Glutamatergic neuron (in vitro differentiated cells): ENCODE measurements at regions not wholly inside any gene's neighbourhood (a gene's known extent, or its start where the extent isn't known, plus 50 kb on each side); places are given as distances from the start of the nearest gene placed in this dataset.

Experiments
- DNase-seq: peaks from one replicate; pipeline ENCODE4 v3.0.0; 2022
- H3K27ac Mint-ChIP-seq: one replicate; pipeline ENCODE4 v1.8.0; 2020; ENCODE audit warnings: mild to moderate bottlenecking, mixed read lengths, inconsistent platforms; ENCODE audit not compliant: unreplicated experiment
- H3K27me3 Mint-ChIP-seq: one replicate; pipeline ENCODE4 v1.8.0; 2020; ENCODE audit warnings: mild to moderate bottlenecking, moderate library complexity, mixed read lengths, inconsistent platforms; ENCODE audit not compliant: unreplicated experiment
- H3K36me3 Mint-ChIP-seq: one replicate; pipeline ENCODE4 v1.8.0; 2020; ENCODE audit warnings: mild to moderate bottlenecking, mixed read lengths, inconsistent platforms; ENCODE audit not compliant: unreplicated experiment
- H3K4me1 Mint-ChIP-seq: one replicate; pipeline ENCODE4 v1.8.0; 2020; ENCODE audit warnings: mild to moderate bottlenecking, low read depth, mixed read lengths, inconsistent platforms; ENCODE audit not compliant: unreplicated experiment
- H3K4me3 Mint-ChIP-seq: one replicate; pipeline ENCODE4 v1.8.0; 2020; ENCODE audit warnings: mild to moderate bottlenecking, mixed read lengths, inconsistent platforms; ENCODE audit not compliant: unreplicated experiment
- H3K9me3 Mint-ChIP-seq: one replicate; pipeline ENCODE4 v1.8.0; 2020; ENCODE audit warnings: mild to moderate bottlenecking, moderate library complexity, mixed read lengths, inconsistent platforms; ENCODE audit not compliant: unreplicated experiment
- TF ChIP-seq, protein P1 (sequence below): fragments of 200-600 bp; sonication (generic); IDR thresholded peaks from one replicate; pipeline ENCODE4 v1.5.0; 2021; ENCODE audit not compliant: partially characterized antibody, unreplicated experiment

DNA sequence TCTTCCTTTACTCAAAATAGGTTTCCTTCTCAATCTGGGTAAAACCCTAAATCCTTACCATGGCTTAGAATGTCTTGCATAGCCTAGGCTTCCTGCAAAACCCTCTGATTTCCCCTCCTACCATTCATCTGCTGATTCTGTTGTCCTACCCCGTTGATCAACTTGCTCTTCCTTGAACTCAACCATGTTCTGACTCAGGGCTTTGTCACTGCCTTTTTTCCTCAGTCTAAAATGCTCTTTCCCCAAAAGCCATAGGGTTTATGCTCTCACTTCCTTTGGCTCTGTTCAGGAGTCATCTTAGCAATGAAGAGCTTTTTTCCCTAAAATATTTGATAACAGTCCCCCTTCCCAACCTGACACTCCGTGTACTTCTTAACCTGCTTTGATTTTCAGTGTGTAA, 79.4 kb upstream of the IZUMO3 start:
- H3K27ac Mint-ChIP-seq = no peak overlapping the region

DNA sequence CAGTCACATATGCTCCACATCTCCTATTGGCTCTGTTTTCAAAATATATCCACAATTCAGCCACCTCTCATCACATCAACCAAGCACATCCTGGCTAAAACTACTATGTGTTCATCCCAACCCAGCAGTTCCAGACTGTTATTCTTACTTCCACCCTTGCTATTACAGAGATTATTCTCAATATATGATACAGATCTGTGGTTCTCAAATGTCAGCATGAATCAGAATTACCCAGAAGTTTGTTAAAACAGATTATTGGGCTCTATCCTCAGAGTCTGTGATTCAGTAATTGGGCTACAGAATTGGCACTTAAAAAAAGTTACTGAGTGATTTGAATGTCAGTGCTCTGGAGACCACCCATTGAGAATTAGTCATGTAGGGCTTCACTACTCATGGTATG, 78.8 kb upstream of the IZUMO3 start:
- H3K4me3 Mint-ChIP-seq = no peak overlapping the region
- H3K4me1 Mint-ChIP-seq = no peaks in the 10 kb centered on the region
- no peaks in the 10 kb centered on the region for H3K27me3 Mint-ChIP-seq
- no peaks in the 10 kb centered on the region for H3K36me3 Mint-ChIP-seq
- TF ChIP-seq, protein P1, sequence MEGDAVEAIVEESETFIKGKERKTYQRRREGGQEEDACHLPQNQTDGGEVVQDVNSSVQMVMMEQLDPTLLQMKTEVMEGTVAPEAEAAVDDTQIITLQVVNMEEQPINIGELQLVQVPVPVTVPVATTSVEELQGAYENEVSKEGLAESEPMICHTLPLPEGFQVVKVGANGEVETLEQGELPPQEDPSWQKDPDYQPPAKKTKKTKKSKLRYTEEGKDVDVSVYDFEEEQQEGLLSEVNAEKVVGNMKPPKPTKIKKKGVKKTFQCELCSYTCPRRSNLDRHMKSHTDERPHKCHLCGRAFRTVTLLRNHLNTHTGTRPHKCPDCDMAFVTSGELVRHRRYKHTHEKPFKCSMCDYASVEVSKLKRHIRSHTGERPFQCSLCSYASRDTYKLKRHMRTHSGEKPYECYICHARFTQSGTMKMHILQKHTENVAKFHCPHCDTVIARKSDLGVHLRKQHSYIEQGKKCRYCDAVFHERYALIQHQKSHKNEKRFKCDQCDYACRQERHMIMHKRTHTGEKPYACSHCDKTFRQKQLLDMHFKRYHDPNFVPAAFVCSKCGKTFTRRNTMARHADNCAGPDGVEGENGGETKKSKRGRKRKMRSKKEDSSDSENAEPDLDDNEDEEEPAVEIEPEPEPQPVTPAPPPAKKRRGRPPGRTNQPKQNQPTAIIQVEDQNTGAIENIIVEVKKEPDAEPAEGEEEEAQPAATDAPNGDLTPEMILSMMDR = no peak
- no peak for DNase-seq
- no peak overlapping the region for H3K27ac Mint-ChIP-seq
- no peaks in the 10 kb centered on the region for H3K9me3 Mint-ChIP-seq

More for the DNA sequence above, 79.4 kb upstream of the IZUMO3 start:
- Mint-ChIP-seq H3K9me3 (no peaks in the 10 kb centered on the region), H3K27me3 (no peaks in the 10 kb centered on the region), H3K4me3 (no peak overlapping the region), H3K36me3 (no peaks in the 10 kb centered on the region), H3K4me1 (no peaks in the 10 kb centered on the region)
- TF ChIP-seq, protein P1 = no peak
- no peak for DNase-seq

DNA sequence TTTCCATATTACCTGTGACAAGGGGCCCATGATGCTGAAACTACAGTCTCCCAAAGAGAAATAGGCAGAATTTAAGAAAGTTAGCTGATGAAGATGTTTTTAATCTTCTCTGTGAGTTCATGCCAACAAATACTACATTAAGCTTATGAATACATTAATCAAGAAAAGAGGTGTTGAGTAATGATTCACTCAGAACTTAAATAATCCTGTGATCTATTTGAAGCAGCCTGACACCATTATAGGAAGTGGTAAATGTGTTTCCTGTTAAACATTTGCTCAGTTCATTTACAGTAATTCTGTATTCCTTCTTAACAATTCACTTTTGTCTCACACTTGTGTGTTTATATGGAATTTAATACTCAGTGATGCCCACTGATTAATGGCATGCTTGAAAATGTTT, 75.0 kb upstream of the IZUMO3 start:
- H3K27ac Mint-ChIP-seq = no peak overlapping the region
- H3K9me3 Mint-ChIP-seq = peaks cover 2% of the 10 kb centered on the region
- no peaks in the 10 kb centered on the region for H3K36me3 Mint-ChIP-seq
- H3K27me3 Mint-ChIP-seq = no peaks in the 10 kb centered on the region
- no peak overlapping the region for H3K4me3 Mint-ChIP-seq
- TF ChIP-seq, protein P1 = no peak
- H3K4me1 Mint-ChIP-seq = peaks cover 6% of the 10 kb centered on the region
- no peak for DNase-seq

DNA sequence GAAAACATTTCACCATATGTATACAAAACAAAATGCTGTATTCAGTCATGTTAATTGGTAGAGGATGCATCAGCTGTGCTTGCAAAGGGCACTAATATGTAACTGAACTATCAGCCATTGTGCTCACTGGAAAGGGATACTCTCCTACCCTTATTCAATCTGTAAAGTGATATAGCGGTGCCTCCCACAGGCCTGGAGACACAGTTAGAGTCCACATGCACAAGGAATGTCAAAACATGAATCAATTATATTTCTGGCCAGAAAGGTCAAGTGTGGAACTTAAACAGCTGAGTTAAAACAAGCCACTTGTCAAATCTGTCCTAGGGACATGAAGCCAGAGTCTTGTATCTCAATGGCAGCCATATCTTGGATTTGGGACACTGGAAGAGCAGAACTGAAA, 71.2 kb upstream of the IZUMO3 start:
- Mint-ChIP-seq H3K9me3 (peaks cover 2% of the 10 kb centered on the region), H3K36me3 (no peaks in the 10 kb centered on the region), H3K4me1 (peaks cover 21% of the 10 kb centered on the region), H3K4me3 (no peak overlapping the region), H3K27ac (peak overlapping the region; percentile 5), H3K27me3 (no peaks in the 10 kb centered on the region)
- TF ChIP-seq, protein P1 = no peak
- DNase-seq = peak; percentile 10

DNA sequence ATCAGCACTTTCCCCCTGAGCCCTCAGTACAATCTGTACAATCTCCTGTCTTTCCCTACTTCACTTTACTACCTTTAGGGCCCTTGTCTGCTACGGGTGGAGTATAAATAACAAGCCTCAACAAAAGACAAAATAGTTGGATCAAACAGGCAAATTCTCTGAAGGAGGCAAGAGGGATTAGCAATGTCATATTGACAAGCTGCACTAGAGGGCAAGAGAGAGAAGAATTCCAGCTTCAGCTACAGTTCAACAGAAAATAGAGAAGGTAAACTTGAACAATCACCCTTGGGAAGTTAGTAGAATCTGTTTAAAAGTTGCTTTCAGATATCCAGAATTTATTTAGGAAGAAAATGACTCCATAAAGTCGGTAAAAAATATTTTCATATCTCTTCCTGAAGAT, 68.4 kb upstream of the IZUMO3 start:
- no peaks in the 10 kb centered on the region for H3K27me3 Mint-ChIP-seq
- H3K9me3 Mint-ChIP-seq = peaks cover 2% of the 10 kb centered on the region
- TF ChIP-seq, protein P1 = peak; percentile 26
- H3K4me3 Mint-ChIP-seq = no peak overlapping the region
- H3K36me3 Mint-ChIP-seq = no peaks in the 10 kb centered on the region
- peak overlapping the region; percentile 48 for H3K27ac Mint-ChIP-seq
- H3K4me1 Mint-ChIP-seq = peaks cover 23% of the 10 kb centered on the region
- DNase-seq = no peak
